ENCODE measurements at regions not wholly inside any gene's neighbourhood (a gene's known extent, or its start where the extent isn't known, plus 50 kb on each side); places are given as distances from the start of the nearest gene placed in this dataset.

- TF ChIP-seq ZNF384 (IDR thresholded peaks at IDR 0.05; ENCODE audit: borderline replicate concordance, low read depth, low read length) (no peak), CTCF (IDR thresholded peaks at IDR 0.05 in 2 of 3, conservative IDR thresholded peaks at IDR 0.05 in 1 of 3; ENCODE audit: control insufficient read depth in 2 of 3, extremely low read depth in 1 of 3, insufficient read depth in 1 of 3, low read depth in 3 of 3, low read length in 3 of 3) (no peak), NFYB (IDR thresholded peaks at IDR 0.05; ENCODE audit: insufficient read depth, low read depth, low read length) (no peak), RAD21 (IDR thresholded peaks at IDR 0.05; ENCODE audit: insufficient read depth, low read depth, low read length) (no peak), CHD2 (IDR thresholded peaks at IDR 0.05; ENCODE audit: borderline replicate concordance, low read depth, low read length) (no peak)
These were observed 1343.9 kb upstream of the PCDH9 start for GRCh38 chr13:68574053-68574452.
